ENCODE measurements at regions not wholly inside any gene's neighbourhood (a gene's known extent, or its start where the extent isn't known, plus 50 kb on each side); places are given as distances from the start of the nearest gene placed in this dataset.
"Not testable (repeated sequence)": the region's sequence is repeated elsewhere in the genome, so short reads cannot be mapped to it uniquely, and the experiment has no call there.

DNA sequence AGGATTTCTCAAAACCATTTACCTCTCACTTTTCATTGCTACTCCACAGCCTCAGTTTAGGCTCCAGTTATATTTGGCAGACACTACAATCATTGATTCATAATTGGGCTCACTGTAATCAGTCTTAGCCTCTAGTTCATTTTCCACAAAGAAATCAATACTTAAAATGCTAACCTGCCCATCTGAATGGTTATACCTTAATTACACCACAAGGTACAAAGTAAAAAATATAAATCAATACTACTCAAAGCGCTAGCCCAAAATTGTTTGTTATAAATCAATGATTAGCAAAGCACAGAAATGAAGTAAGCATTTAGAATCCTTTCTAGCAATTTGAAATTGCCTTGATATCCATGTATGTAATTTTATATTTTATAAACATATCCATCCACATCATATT lies 222.6 kb upstream of the NDST3 start:
- no peak for DNase-seq (ENCODE audit: low read depth)

- no peak for DNase-seq (ENCODE audit: low read depth)
Measured at GRCh38 chr4:117814277-117815246, 219.7 kb upstream of the NDST3 start.

- no peak for DNase-seq (ENCODE audit: low read depth)
Measured at GRCh38 chr4:117817301-117817700, 217.0 kb upstream of the NDST3 start.

- no peak for DNase-seq (ENCODE audit: low read depth)
Measured at GRCh38 chr4:117821834-117822233, 212.5 kb upstream of the NDST3 start.

DNA sequence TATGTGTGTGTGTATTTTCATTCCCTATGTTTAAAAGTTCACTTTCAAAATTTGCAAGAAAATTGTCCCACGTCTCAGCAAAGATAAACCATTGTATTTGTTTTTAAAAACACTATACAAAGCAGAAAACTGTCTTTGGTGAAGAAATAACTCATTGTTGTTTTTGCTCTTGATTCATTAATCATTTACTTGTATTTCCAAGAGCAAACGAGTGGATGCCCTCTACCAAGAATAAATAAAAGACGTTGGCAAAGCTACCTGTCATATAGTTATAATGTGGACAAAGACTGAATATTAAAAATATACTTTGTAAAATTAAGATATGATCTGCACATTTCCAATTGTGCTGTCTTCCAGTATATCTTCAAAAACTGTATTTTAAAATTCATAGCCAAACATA lies 210.9 kb upstream of the NDST3 start:
- DNase-seq (ENCODE audit: low read depth) = no peak

GRCh38 chr4:117825600-117825999 lies 208.7 kb upstream of the NDST3 start:
- no peak for DNase-seq (ENCODE audit: low read depth)

DNA sequence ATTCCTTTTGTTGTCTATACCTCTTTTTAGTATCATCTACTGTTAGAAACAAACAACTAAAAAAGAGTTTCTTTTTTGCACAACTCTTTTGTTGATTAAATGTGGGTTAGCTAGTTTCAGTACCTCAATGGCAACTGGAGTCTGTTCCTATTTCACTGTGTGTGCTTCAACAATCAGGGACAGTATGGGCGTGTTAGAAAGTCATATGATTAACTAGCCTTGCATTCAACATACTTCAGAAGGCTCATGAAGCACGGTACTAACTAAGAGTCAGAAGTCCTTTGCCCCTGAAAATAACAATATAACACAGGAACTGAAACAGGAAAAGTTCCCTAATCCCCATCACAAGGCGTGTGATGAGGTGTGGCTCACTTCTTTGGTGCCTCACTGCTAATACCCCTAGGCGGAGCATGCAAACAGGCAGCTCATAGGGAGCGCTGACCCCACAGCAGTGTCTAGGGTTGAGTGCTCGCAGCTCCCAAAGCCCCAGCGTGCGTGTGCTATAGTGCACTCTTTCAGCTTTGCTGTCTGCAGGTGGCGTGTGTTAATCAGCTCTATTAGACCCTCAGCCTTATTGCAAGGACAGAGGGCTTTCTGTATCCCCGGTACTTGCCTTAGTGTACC lies 203.1 kb upstream of the NDST3 start:
- no peak for DNase-seq (ENCODE audit: low read depth)

- no peak for DNase-seq (ENCODE audit: low read depth)
Measured at GRCh38 chr4:117835566-117835965, 198.7 kb upstream of the NDST3 start.

GRCh38 chr4:117844594-117844993 lies 189.7 kb upstream of the NDST3 start:
- DNase-seq (ENCODE audit: low read depth) = no peak

- no peak for DNase-seq (ENCODE audit: low read depth)
Measured at GRCh38 chr4:117845270-117845669, 189.0 kb upstream of the NDST3 start.

DNA sequence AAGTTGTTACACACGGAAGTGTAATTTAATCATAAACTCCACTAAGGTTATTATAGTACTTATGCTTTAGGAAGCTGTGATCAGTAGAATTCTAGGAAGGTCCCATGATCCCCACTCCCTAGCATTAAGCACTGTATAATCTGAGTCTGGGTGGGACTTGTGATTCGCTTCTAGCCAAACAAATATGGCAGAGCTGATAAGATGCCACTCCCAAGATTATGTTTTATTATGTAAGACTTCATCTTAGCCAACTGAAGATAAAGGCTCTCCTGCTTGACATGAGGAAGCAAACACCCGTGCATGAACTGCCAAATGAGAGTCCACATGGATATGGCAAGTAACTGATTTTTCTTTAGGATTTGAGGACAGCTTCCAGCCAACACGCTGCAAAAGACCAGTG lies 186.4 kb upstream of the NDST3 start:
- DNase-seq (ENCODE audit: low read depth) = no peak

- DNase-seq (ENCODE audit: low read depth) = no peak
Measured at GRCh38 chr4:117868201-117868600, 166.1 kb upstream of the NDST3 start.

DNA sequence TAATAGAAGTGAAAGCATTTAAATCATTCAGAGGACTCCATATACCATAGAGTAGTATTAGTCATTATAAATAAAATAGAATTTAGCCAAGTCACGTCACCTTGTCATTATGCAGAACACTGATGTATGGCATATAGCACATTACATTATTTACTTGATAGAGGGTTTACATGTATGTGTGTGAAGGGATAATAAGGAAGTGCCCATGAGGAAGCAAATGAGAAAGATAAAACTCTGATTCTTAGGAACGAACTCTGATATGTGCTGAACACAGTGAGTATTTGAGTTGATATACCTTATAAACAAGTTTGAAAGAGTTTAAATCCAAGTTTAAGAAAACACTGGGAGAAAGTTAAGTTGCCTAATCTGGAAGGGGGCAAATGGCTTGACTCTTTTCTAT lies 160.5 kb upstream of the NDST3 start:
- no peak for DNase-seq (ENCODE audit: low read depth)

GRCh38 chr4:117874216-117874615 lies 160.1 kb upstream of the NDST3 start:
- DNase-seq (ENCODE audit: low read depth) = no peak

- DNase-seq (ENCODE audit: low read depth) = no peak
Measured at GRCh38 chr4:117889978-117890377, 144.3 kb upstream of the NDST3 start.

- DNase-seq (ENCODE audit: low read depth) = no peak
Measured at GRCh38 chr4:117893207-117893606, 141.1 kb upstream of the NDST3 start.

- no peak for DNase-seq (ENCODE audit: low read depth)
Measured at GRCh38 chr4:117898496-117898895, 135.8 kb upstream of the NDST3 start.

- DNase-seq (ENCODE audit: low read depth) = no peak
Measured at GRCh38 chr4:117900832-117901231, 133.5 kb upstream of the NDST3 start.

- no peak for DNase-seq (ENCODE audit: low read depth)
Measured at GRCh38 chr4:117907646-117908045, 126.6 kb upstream of the NDST3 start.

GRCh38 chr4:117908306-117909207 lies 125.7 kb upstream of the NDST3 start:
- no peak for DNase-seq (ENCODE audit: low read depth)

DNA sequence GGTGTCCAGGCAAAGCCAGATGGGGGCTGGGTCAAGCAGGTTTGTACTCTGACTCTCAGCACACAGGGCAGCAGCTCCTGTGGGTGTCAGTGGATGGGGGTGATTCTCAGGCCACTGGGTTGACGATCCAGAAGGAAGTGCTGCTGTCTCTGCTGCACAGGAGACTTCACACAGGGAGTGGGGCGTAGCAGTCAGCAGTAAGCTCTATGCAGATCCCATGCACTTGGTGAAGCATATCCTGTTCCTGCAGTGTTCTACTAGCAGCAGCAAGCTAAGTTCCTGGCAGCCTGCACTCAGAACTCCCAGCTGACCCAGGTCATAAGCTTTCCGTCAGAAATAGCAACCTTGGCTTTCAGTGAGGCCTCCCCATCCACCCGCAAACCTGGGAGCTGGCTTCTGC lies 117.6 kb upstream of the NDST3 start:
- no peak for DNase-seq (ENCODE audit: low read depth)

- DNase-seq (ENCODE audit: low read depth) = not testable (repeated sequence)
Measured at GRCh38 chr4:117922311-117922710, 112.0 kb upstream of the NDST3 start.
